NCI-H82 (cell line): ENCODE measurements at regions not wholly inside any gene's neighbourhood (a gene's known extent, or its start where the extent isn't known, plus 50 kb on each side); places are given as distances from the start of the nearest gene placed in this dataset.

ENCODE experiments used
- DNase-seq: peaks from one replicate; lab custom pipeline; 2025; lab: John Stamatoyannopoulos, UW

DNA sequence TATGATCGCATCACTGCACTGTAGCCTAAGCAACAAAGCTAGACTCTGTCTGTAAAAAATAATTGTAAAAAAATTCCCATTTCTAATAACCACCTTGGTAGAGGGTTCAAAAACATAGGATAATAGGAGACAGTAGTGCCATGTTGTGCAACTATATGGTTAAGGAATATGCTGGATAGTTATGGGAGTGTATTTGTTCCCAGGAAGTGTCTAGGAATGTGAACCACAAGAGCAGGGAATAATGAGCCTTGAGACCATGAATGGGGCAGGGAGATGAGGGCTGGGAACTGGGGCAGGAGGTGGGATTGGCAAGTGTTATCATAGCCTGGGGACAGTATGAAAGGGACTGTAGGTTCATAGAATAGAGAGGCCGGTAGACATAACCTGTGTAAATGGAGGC lies 50.4 kb downstream of the RUSC2 start:
- DNase-seq, result no peak

DNA sequence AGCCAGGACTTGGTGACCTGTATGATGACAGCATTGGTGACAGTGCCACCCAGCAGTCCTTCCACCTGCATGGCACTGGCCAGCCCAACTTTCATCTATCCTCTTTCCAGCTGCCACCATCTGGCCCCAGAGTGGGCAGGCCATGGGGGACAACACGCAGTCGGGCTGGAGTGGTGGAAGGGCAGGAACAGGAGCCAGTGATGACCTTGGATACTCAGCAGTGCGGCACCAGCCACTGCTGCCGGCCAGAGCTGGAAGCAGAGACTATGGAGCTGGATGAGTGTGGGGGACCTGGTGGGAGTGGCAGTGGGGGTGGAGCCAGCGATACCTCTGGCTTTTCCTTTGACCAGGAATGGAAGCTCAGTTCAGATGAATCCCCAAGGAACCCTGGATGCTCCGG lies 56.9 kb downstream of the RUSC2 start:
- no peak for DNase-seq

- no peak for DNase-seq
Measured at GRCh38 chr9:35547889-35548418, 57.1 kb upstream of the TESK1 start.

- DNase-seq, result no peak
Measured at GRCh38 chr9:35548571-35548970, 56.5 kb upstream of the TESK1 start.

DNA sequence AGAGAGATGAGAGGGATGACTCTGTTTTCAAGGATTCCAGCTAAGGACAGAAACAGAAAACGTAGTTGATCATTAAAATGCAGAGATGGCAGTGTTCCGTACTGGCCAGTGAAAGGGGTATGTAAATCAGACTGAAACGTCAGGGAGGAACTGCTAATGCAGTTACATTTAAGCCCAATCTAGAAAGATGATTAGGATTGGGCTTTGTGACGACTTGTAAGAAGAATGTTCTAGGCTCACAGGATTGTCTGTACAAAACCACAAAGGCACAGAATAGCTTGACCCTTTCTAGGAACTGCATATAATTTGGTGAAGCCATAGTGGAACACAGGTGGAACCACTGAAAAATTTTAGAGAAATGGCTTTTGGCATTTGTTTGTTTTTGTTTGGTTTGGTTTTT lies 55.6 kb upstream of the TESK1 start:
- DNase-seq, result no peak

DNA sequence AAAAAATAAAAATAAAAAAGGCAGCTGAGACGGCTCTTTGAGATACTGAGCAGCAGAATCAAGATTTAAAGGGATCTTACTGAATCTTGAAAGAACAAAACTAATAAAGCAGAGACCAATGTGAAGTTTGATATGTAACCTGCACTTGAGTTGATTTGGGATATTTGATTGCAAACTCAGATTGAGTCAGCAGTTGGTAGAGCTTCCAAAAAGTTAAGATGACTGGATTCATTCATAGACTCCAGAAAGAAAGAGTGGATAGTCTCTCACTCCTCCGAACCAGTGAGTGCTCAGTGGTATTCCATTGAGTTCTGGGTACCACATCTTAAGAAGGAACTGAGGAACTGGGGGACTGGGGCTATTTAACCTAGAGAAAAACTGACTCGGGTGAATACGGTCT lies 52.7 kb upstream of the TESK1 start:
- DNase-seq, result no peak

DNA sequence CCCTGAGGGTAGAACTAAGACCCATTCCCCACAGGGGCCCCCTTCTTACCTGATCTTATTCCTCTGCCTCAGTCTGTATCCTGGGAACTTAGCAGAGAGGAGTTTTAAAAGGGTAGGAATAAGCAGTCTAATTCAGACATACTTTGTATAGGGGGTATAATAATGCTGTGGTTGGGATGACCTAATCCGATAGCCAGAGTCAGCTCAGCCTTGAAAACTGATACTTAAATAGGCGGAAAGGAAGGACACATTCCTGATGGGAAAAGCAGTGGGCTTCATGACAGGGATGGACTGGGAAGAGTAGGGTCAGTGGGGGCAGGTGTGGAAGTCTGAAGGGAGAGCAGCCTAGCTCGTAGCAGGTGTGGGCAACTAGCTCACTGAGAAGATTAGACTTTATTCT lies 52.2 kb upstream of the TESK1 start:
- DNase-seq, result no peak

GRCh38 chr9:35553670-35554543 lies 51.2 kb upstream of the TESK1 start:
- DNase-seq, result peak; percentile 92

DNA sequence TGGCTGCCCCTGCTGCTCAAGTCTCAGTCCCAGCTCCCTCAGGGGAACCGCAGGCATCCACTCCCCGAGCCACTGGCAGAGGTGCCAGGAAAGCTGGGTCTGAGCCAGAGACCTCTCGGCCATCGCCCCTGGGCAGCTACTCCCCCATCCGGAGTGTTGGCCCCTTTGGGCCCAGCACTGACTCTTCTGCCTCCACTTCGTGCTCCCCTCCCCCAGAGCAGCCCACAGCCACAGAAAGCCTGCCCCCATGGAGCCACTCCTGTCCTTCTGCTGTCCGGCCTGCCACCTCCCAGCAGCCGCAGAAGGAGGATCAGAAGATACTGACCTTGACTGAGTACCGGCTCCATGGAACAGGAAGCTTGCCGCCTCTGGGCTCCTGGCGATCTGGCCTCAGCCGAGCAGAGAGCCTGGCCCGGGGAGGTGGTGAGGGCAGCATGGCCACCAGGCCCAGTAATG lies 49.8 kb upstream of the TESK1 start:
- DNase-seq, result no peak
